ENCODE measurements at regions not wholly inside any gene's neighbourhood (a gene's known extent, or its start where the extent isn't known, plus 50 kb on each side); places are given as distances from the start of the nearest gene placed in this dataset.

DNA sequence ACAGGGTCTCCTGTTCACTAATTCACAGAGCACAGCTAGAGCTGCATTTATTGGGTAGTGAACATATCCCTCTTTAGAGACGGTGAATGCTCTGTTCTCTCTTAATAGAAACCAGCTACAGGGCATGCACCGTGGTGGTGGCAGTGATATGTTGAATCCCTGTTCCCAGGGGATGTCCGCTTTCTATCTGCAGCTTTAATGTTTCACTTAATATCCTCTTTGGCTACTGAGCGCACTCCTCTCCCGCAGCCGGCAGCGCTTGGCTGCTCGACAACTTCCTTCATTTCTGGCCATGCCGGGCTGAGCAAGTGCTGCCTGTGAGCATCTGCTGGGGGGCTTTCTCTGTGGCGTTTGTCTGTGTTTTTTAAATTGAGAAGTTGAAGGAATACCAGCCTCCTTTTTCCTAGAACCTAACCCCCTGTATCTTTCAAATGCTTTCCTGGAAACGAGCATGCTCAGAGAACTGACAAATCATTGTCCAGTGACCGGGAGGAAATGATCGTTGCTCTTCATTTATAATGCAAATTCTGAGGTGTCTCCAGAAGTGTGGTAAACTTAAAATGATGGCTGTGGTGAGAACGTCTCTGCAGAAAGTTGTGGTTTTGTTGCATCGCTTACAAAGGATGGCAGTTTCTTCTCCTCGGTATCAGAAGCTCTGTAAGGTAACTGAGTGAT lies 297.9 kb downstream of the UTRN start:
- peak; percentile 79 for DNase-seq

DNA sequence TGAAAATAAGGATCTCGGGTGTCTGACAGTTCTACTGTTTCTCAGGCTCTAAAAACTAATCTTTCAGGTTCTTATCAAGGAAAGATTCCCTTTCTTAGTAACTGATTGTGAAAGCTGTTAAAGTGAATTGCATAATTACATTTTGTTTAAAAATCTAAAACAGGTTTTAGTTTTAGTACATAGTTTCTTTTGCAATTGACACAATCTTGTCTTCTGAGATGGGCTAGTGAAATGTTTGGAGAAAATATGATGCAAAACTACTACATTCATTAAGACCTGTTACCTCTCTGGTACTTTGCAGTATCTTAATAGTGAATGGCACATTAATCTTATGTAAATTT lies 298.4 kb downstream of the UTRN start:
- no peak for DNase-seq

DNA sequence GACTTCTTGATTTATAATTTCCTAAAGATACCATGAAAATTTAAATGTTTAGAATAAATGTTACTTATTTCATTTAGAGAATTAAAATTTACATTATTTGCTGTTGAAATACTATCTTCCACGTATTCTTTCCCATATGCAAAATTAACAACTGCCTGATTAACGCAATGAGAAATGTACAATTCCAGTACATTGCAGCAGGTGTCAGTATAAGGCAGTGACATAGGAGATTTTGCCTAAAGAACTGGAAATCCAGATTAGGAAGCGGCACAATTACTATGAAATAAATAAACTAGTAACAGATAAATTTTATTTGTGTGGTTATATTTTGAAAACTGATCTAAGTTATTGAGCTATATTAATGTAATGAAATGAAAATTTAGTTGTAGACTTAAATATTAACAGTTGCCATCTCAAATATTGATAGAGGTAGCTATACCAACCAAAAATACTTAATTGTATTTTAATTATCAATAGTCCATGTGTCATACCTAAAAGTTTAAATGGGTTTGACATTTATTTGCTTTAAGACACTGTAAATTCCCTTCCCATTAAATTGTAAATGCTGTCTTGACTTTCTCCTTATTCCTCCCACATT lies 300.2 kb downstream of the UTRN start:
- DNase-seq: peak; percentile 83

DNA sequence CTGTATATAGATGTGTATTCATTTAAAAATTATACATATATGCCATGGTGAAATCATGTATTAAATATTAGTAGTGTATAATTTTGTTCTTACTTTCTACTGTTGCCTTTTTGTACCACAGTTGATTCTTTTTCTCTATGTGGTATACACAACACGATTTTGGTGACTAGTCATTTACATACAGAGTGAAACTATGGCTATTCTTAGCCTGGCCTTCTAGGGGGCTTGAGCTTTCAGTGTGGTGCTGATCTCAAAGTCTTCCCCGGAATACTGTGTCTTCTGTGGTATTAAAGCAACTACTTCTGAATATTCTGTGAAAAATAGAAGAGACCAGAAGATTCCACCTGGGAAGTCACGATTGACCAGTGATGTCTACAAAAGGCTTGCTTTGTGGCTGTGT lies 301.9 kb downstream of the UTRN start:
- DNase-seq: no peak

DNA sequence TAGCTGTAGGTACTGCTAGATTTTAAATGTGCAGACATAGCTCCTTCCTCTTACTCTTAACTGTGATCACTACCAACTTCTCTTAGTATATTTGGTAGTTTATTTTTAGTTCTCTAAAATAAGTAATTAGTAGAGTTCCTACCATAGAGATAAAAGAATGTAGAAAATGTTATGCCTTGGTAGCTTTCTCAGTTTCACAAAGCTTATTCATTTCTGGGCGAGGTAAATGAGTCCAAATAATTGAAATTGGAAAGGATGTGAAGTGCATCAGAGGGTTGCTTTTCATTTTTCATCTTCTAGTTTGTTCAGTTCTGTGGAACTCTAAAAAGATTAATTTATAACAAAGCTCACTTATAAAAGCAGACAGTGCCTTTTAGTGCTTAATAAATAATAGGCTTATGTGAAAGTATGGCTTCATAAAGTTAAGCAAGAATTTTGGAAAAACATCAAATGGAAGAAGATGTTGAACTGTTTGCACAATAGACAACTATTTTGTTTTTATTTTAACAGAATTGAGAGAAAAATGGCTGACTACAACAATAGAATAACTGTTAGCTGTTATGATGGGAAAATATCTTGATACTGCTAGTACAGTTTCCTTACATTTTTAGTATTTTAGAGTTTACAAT lies 303.7 kb downstream of the UTRN start:
- DNase-seq: no peak

DNA sequence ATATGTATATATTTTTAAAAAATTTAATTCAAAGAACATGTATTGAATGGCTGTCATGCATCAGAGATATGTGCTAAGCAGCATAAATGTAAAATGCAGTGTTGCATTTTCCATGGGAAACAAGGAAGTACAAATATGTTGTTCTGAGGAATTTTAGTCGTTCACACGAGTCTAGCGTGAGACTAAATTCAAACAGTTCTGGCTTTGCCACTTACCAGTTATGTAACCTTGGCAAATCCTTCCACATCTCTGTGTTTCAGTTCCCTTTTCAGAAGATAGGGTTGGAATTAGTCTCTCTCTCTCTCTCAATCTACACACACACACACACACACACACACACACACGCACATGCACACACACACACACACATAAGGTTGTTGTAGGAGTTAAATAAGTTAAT lies 305.4 kb downstream of the UTRN start:
- no peak for DNase-seq

DNA sequence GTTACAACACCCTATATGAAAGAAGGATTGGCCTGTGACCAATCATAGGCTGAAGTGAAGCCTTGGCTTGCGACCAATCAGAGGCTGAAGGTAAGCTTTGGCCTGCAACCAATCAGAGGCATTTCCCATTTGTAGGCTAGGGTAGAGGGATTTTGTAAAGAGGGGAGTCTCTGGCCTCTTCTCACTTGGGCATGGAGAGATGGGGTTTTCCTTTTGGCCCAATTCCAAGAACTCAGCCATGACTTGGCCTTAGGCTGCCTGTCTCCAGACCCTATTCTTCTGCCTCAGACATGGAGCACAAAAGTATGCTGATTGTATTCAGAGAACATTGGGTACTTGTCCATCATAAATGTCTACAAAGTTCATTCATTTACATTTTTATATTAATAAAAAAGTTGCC lies 308.3 kb downstream of the UTRN start:
- DNase-seq: no peak

DNA sequence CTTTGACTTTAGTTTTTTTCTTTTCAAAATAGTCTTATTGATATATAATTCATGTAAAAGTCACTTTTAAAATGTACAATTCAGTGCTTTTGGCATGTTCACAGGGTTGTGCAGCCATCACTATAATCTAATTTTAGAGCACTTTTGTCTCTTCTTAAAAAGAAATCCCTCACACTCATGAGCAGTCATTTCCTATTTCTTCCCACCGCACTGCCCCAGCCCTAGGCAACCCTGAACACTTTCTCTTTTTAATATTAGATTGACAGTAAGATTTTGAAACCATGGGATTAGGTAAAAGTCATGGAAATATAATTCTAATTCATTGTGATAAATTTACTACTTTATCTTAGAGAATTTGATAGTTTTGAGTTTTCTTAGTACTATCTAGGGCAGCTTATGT lies 309.4 kb downstream of the UTRN start:
- no peak for DNase-seq

DNA sequence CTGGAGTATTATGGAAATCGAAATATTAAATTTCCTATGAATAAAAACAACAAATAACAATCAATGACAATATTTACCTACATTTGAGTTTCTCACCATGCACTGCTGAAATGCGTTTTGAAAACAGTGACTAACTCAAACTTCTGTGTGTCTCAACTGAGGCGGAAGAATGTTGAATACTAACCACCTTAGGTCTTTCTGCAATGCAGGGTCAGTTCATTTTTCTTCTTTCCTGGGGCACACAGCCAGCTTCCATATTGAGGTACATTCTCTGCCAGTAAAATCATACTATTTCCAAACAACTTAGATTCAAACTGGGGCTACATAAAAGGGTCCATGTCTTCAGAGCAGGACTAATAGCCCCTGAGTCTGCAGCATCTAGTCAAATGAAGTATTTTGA lies 310.1 kb downstream of the UTRN start:
- peak; percentile 15 for DNase-seq

DNA sequence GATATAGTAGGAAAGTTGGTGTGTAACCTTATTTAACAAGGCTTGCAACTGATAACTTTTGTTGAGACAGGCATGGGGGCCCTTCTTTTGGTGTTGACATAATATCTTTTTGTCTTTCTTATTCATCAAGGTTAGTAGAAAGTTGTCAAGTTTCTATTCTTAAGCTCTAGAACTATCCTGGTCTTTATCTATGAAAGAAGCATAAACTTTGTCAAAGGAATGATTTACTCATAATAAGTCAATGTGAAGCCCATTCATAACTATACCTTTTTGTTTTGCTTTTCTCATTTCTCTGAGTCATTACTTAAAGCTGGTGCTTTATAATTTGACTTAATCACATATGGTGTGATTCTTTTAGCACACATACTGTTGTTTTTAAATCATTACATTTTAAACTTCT lies 312.4 kb downstream of the UTRN start:
- no peak for DNase-seq

DNA sequence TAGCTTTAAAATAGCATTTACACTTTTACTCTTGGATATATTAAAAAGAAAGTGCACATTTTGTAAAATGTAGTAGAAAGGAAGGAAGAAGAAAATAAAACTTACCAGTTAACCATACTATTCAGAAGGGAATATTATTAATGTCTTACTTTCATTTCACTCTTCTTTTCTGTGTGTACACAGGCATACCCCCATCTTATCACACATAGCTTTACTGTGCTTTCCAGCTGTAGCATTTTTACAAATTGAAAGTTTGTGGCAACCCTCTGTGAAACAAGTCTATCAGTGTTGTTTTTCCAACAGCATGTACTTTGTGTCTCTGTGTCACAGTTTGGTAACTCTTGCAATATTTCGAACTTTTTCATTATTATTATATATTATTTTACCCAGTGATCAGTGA lies 314.5 kb downstream of the UTRN start:
- DNase-seq: no peak

DNA sequence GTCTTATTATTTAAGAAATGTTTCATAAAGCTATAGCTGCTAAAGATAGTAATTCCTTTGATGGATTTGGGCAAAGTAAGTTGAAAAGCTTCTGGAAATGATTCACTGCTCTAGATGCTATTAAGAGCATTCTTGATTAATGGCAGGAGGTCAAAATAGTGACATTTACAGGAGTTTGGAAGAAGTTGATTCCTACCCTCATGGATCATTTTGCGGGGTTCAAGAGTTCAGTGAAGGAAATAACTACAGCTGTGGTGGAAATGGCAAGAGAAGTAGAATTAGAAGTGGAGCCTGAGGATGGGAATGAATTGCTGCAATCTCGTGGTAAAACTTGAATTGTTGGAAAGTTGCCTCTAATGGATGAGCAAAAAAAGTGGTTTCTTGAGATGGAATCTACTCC lies 316.1 kb downstream of the UTRN start:
- no peak for DNase-seq

DNA sequence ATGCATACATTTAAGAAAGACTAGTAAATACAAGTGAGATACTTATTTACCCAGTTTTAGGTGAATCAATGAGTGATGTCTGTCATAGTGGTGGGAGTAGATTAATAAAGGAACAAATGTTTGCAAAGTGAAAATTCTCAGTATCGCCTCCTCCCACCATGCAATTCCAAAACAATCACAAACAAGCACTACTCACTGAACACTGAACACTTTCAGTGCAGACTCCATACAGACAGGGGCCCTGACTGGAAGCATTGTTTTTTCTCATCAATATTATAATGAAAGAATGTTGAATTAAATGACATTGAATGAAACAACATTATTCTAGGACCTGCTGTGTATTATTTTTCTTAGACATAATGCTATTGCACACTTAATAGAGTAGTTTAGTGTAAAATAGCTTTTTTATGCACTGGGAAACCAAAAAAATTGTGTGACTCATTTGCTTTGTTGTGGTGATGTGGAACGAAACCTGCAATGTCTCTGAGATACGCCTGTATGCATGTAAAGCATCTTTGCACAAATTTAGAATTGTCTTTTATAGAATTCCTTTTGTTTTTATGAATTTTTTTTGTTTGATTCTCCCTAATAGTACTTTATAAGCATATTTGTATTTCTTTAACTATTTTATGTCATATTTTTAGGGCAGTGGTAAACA lies 317.5 kb downstream of the UTRN start:
- DNase-seq: no peak

DNA sequence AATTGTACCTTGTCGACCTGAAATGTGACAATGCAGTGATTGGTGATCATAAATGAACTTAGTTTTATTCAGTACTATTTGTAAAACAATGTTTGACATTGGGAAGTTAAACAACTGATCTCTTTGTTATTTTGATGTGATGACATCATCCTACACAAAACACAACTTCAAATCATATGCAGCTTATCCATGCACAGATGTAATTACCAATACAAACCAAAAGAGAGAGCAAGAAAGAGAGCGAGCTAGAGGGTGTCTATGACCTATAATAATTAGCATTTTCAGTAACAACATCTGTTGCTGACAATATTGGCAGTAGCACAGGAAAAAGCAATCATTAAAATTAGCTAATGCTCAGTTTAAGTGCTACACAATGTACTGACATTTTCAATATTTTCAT lies 320.9 kb downstream of the UTRN start:
- no peak for DNase-seq

DNA sequence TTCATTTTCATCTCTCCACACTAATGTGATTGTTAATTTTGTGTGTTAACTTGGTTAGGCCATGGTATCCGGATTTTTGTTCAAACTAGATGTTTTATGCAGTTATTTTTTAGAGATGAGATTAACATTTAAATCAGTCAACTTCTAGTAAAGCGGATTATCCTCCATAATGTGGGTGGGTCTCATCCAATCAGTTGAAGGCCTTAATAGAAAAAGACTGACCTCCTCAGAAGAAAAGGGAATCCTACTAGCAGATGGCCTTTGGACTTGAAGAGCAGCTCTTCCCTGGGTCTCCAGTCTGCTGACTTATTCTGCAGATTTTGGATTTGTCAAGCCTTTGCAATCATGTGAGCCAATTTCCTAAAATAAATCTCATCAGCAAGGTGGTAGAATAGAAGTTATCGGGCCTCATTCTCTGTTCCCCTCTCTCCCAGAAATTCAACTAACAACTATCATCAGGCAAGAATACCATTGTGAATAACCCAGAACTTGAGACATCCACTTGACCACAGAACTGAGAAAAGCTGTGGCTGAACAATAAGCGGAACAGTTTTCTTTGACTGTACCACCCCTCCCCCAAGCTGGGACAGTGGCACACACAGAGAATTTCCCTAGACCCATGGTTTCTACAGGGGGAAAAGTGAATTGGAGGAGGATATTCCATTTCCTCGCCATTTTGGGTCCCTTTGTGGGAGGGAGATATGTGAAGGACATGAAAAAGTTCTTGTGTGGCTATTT lies 323.0 kb downstream of the UTRN start:
- DNase-seq: no peak

DNA sequence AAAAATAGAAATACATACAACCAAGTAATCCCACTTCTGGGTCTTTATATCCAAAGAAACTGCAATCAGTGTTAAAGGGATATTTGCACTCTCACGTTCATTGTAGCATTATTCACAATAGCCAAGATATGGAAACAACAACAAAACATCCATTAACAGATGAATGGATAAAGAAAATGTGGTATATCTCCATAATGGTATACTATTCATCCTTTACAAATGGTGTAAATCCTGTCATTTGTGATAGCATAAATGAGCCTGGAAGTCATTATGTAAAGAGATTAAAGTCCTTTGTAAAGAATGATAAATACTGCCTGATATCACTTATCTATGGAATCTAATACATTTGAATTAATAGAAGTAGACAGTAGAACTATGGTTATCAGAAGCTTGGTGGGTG lies 327.7 kb downstream of the UTRN start:
- DNase-seq: no peak

DNA sequence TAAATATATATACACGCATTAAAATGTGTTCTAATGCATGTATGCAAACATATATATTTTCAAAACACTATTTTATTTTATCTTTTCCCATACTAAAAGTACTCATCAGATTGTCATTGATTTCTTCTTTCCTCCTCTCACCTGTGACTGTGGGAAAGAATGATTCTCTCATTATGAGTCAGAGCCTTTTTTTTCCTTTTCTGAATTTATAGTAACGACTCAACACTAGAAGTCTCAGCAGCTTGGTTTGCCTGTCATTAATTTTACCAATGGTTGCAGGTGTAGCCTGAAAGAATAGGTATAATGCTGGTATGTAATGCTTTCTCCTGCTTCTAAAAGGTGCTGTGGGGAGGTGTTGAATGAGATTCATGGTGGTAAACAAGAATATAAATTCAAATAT lies 328.7 kb downstream of the UTRN start:
- DNase-seq: no peak

DNA sequence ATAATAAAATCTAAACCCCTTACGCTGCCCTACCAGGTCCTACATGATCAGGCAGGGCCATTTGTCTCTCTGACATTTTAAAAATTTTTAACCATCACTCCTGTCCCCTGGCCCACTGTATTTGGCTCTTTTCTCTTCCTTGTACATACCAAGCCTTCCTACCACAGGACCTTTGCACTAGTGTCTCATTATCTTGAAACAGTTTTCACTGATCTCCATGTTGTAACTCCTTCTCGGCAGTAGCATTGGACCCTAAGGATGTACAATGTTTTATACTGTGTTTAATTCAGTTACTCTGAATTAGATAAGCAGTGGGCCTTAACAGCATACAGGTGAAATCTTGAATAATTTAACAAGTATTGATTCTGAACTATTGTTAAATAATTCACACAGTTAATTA lies 330.7 kb downstream of the UTRN start:
- DNase-seq: no peak

DNA sequence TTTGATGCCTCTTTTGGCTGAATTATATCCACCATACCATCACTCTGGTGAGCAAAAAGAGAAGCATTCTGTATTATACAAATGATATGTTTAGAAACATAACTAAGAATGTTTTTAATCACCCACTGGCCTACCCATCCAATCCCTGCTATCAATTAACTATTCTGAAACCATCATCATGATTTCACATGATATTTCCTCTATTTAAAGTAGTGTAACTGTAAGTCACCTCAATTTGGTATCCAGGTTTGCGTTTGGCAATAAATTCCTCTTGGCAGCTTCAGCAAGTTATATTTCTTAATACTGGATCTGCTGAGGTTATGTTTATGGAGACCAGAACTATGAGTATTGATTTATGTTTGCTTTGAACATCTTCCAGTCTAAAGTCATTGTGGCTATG lies 332.1 kb downstream of the UTRN start:
- no peak for DNase-seq

DNA sequence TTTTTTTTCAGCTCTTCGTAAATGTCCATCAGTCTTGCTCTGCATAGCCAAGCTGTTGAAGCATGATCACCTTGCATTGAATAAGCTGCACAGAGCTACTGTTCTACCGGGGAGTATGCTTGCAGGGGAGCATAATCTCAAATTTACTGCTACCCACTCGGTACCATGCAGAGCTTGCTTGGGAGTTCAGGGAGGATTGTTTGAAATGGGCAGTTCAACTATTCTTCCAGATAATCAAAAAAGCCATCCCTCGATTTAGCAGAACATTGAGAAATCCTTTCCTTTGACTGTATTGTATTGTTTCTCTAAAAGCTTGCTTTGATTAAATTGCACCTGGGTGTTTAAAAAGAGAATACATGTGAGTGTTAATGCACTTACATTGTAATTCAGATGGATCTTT lies 332.6 kb downstream of the UTRN start:
- no peak for DNase-seq

DNA sequence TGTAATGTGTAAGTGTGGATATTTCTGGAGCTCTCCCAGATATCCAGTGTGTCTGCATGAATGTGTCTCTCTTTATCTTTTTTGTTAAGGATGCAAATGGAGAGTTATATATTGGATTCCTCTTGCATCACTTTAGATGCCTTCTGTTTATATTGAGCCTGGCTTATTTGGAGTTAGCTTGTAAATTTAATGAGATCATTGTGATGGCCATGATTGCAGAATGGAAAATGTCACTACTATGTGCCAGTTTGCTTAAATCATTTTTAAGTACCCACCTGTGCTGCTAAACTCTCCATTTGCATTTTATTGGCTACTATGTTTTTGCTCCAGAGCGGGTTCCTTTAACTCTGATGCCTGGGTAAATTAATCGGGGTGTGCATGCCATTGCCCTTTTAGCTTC lies 334.8 kb downstream of the UTRN start:
- no peak for DNase-seq

DNA sequence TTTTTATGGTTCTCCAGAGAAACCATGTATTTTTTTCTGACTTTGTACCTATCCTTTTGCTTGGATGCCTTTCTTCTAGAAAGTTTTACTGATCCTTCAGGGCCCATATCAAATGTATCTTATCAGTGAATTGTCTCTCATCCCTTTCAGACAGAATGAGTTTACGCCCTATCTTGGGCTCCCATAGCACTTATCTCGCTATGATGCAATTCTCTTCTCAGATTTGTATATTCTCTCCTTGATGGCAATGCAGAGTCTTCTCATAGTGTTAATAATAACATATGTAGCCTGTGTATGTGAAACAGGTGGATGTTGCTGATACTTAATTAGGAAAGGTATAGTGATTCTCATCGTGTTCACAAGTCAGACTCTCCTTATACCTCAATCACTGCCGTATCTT lies 336.2 kb downstream of the UTRN start:
- DNase-seq: no peak

DNA sequence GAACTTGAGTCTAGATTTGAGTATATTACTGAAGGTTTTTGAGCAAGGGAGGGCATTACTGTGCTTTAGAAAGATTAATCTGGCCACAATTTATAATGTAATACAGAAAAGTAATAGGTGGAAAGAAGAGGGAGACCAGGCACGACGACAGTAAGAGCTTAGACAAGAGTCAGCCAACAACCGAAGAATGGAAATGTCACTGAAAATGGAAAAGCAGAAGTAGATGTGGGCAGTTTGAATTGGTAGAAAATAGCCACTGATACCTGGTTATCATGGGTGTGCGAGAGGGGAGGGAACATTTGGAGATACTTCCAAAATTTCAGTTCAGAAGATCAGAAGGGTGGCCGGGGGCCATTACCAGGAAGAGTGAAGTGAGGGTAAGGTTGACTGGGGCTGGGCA lies 339.1 kb downstream of the UTRN start:
- no peak for DNase-seq

DNA sequence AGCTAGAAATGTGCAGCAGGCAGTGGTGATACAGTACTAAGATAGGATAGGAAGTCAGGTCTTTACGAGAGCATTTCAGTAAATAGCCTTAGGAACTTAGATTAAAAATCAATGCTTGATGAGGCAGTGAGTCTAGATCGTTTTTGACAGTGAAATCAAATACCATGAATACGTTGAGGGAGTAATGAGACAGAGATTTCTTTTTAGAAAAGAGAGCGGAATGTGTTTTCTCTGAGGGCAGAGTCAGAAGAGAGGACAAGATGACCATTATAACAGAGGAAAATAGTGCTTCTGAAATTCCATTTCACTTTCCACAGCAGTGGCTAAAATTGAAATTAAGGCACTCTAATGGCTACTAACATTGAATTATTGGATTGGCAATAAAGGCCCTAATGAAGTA lies 339.6 kb downstream of the UTRN start:
- peak; percentile 55 for DNase-seq
